GM18505 (cell line): ENCODE measurements at regions not wholly inside any gene's neighbourhood (a gene's known extent, or its start where the extent isn't known, plus 50 kb on each side); places are given as distances from the start of the nearest gene placed in this dataset.

Experiments
- ATAC-seq: cut with Tn5 transposase; IDR thresholded peaks from one replicate; pipeline ENCODE4 v1.9.1; 2021; ENCODE audit not compliant: unreplicated experiment
- POLR2A ChIP-seq: IDR thresholded peaks from 4 replicates; pipeline ENCODE4 v1.6.1; 2011; ENCODE audit warnings: borderline replicate concordance; ENCODE audit not compliant: insufficient read depth, insufficient read length; ENCODE audit errors: extremely low read depth

DNA sequence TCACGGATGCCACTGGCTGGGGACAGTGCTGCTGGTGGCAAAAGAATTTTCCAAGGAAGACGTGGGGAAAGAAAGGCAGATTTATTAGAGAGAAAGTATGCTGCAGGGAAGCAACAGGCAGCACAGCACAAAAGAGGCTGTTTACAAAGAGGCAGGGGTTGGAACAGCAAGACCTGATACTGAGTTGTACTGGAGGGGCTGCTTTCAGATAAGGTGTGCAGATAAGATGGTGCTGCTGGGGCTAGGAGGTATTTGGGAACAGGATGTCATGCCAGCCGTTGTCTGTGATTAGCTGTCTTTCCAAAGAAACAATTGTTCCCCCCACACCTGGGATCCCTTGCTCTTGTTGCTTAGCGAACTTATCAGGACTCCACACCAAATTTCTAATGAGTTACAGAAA is 2023.3 kb upstream of the PCDH20 start:
- no peak for ATAC-seq
- TF ChIP-seq POLR2A: no peak

DNA sequence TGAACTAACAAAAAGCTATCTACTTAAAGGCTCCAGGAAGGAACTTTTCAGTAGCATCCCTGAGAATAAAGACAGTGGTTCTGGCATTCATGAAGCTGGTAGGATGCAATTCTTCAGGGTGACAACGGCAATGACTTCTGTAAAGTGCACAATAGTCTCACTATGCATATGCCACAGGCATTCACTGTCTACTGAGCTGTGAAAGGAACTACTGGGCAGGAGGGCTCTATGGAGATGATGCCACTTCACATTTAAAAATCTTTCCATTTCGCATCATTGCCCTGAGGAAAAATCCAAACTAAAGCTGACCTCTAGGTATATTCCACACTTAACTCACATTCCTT is 2020.6 kb upstream of the PCDH20 start:
- no peak for ATAC-seq
- no peak for TF ChIP-seq POLR2A

DNA sequence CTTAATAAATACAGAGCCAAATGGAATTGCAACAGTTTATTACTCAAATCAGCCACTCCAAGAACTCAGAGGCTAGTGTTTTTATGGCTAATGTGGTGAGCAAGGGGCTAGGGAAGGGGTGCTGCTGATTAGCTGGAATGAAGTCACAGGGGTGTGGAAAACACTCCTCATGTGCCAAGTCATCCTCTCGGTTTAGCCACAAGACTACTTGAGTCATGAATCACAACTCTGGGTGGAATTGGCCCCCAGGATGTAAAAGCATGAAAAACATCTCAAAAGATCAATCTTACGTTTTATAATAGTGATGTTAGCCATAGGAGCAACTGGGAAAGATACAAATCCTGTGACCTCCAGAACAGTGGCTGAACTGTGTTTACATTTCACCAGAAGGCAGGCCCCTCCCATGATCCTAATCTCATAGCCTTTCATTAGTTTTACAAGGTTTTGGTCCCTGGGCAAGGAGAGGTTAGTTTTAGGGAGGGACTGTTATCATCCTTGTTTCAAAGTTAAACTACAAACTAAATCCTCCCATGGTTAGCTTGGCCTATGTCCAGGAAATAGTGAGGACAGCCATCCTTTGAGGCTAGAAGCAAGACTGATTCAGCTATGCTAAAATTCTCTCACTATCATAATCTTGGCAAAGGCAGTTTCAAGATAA is 2020.1 kb upstream of the PCDH20 start:
- no peak for ATAC-seq
- no peak for TF ChIP-seq POLR2A

DNA sequence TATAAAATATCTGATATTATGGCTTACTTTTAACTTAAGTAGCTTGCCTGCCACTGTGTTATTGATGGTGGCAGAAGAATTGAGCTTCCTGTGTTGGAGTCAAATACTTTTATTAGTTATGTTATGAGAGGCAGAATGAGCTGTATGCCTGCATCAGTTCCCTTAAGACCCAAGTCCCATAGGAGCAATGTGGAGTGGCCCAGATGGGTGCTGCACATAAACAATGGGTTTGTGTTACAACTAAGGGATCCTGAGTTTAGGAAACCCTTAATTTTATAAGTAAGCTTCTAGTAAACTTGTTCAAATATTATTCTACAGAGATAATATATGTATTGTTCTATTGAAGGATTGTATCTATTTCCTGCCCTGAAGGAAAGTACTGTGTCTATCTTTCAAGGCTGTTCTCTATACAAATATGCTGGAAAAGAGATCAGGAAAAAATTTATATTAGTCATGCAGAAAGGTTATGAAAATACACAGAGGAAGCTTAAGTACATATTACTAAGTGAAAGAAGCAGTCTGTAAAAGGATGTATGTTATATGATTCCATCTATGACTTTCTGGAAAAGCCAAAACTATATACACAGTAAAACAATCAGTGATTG is 2018.0 kb upstream of the PCDH20 start:
- no peak for ATAC-seq
- no peak for TF ChIP-seq POLR2A

DNA sequence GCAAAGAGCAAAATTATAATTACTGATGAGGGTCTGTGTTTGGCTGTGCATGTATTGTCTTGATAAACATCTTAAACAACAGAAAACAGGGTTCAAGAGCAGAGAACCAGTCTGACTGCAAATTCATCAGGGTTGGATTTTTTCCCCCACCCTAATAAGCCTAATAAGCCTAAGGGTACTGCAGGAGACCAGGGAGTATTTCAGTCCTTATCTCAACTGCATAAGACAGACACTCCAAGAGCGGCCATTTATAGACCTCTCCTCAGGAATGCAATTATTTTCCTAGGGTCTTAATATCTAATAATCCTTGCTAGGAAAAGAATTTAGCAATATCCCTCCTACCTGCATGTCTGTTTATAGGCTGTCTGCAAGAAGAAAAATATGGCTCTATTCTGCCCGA is 2011.5 kb upstream of the PCDH20 start:
- TF ChIP-seq POLR2A: no peak
- no peak for ATAC-seq

DNA sequence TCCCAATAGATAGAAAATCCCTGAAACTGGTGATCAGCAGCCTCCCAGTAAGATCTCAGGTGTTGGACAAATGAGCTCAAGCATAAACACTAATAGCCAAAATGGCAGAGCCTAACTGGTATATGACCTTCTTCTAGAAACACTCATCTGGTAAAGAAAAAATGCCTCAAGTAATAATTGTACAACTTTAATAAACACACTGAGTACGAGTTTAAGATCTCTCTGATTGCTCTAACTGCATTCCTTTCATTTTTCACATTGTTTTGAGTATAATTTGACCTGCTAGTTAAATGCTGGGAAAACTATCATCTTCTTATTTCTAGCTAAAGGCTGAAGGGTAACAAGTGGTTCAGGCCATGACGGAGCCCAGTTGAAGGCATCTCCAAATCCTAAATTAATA is 2009.5 kb upstream of the PCDH20 start:
- no peak for ATAC-seq
- no peak for TF ChIP-seq POLR2A

DNA sequence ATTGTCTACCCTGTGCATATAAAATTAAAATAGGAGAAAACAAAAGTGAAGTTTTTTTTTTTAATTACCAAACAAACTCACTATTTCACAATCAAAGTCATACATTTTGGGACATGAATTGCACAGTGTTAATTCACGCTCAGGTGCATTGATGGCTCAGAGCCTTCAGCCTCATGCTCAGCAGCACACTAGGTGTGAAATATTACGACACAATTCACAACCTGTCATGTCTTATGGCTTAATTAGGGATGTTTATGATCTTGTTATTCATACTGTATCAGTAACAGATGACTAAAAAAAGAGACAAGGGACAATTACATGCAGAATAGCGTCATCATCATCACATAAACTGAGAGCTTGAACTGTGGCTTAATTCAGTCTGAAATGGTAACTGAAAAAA is 2005.5 kb upstream of the PCDH20 start:
- TF ChIP-seq POLR2A: no peak
- no peak for ATAC-seq

DNA sequence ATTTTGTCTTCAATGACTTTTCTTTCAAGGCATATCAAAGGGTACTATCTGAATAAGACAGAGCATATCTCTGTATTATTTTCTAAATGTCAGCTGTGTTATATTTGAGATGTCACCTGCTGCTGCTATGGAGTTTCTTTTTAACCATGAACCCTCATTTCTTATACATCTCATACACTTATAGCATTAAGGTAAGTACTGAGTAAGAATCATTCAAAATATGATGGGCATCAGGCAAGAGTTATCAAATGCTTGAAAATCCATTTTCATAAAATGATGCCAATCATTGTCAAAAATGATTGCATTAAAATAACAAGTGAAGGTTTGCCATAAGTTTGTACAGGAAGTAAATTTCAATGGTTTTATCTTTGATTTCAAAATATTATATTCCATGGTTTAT is 2005.0 kb upstream of the PCDH20 start:
- no peak for ATAC-seq
- no peak for TF ChIP-seq POLR2A

DNA sequence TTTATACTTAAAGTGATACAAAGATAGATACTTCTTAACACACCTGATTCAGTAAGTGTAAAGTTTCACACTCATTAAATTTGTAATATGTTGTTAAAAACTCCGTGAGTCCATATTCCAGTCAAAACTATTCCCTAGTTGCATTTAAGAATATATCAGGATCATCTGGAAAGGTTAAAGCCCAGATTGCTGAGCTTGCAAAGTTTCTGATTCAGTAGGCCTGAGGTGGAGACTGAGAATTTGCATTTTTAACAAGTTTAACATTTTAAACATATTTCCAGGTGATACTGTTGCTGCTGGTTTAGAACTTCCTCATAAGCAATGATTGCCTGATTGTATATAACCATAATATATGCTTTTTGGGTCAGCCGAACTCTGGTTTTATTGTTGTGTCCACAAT is 1998.6 kb upstream of the PCDH20 start:
- TF ChIP-seq POLR2A: no peak
- ATAC-seq: no peak

DNA sequence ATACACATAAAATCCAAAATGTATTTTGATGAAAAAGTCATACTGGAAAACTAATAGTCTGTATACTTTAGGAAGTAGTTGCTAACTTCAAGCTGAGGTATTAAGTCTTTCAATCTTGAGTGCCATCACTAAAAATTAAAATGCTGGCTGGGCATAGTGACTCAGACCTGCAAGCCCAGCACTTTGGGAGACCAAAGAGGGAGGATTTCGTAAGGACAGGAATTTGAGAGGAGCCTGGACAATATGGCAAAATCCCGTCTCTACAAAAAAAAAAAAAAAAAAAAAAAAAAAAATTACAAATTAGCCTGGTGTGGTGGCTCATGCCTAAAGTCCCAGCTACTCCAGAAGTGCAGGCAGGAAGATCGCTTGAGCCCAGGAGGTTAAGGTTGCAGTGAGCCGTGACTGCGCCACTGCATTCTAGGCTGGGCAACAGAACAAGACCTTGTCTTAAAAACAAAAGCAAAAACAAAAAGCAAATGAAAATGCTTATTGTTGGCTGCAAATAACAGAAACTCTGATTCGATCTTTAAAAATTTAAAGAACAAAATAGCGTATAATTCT is 1994.2 kb upstream of the PCDH20 start:
- ATAC-seq: no peak
- TF ChIP-seq POLR2A: no peak

DNA sequence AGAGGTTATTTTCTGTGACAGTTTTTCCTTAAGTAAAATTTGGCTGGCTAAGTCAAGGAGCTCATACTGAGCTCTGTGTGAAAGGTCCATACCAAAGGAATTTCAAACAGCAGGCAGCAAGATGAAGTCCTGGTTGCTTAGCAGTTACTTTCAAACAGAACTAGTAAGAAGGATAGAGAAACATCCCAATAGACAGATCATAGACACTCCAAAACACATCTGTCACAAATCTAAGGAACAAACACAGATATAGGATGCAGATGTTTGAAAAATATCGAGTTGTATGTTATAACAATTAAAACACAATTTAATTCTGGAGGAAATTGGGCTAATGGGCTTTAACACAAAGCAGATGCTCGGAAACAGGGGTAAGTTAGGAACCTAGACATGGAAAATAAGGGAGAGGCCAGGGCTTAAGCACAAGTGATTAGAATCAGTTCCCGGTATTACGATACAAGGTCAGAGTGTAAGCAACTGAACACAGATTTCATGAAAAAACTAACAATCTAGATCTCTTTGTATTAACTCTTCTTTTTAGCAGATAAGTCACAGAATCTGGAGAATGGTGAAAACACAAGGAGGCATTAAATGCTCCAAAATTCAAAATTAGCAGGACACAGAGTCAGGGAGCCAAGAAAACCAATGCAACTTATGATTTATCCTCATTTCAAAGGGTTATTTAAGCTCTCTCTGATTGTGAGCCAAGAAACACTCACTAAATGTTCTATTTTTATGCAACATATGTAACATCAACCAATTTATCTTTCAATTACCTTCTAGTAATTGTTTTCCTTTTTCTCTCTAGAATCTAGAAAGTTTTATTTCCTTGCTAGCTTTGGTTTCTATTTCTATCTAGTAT is 1992.9 kb upstream of the PCDH20 start:
- ATAC-seq: no peak
- TF ChIP-seq POLR2A: no peak

DNA sequence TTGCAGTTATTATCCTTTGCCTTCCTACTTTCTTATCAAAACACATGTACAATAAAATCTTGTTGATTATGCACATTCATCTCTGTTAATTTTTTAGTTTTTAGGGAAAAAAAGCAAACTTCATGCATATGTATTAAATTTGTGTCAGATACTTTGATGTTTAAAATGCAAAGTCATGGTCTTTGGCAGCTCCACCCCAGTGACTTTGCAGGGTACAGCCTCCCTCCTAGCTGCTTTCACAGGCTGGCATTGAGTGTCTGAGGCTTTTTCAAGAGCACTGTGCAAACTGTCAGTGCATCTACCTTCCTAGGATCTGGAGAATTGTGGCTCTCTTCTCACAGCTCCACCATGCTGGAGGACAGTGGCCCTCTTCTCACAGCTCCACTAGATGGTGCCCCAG is 1988.1 kb upstream of the PCDH20 start:
- no peak for ATAC-seq
- no peak for TF ChIP-seq POLR2A

DNA sequence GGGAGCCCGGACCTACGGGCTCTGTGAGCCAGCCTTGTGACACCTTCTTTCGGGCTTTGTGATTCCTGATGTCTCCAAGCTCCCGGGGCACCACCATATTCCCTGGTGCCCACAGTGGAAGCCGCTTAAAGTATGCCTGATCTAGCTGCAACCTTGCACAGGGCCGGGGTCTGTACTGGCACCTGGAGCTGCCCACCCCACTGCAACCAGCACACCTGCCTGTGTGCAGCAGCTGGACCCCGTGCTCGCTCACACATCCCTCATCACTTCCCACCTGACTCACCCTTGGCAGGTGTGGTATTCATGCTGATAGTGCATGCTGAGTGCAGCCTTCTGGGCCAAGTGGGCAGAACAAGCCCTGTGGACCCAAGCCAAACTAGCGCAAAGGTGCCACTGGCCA is 1981.1 kb upstream of the PCDH20 start:
- ATAC-seq: no peak
- TF ChIP-seq POLR2A: no peak

DNA sequence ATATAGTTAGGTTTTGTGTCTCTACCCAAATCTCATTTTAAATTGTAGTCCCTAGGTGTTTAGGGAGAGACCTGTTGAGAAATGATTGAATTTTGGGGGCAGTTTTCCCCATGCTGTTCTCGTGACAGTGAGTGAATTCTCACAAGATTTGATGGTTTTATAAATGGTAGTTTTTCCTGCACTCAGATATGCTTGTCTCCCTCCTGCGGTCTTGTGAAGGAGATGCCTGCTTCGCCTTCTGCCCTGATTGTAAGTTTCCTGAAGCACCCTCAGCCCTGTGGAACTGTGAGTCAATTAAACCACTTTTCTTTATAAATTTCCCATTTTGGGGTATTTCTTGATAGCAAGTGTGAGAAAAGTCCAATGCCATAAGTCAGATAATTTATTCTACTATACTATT is 1977.5 kb upstream of the PCDH20 start:
- TF ChIP-seq POLR2A: no peak
- no peak for ATAC-seq
